T-cell (primary cell): ENCODE measurements at regions not wholly inside any gene's neighbourhood (a gene's known extent, or its start where the extent isn't known, plus 50 kb on each side); places are given as distances from the start of the nearest gene placed in this dataset.

Experiments used
- ATAC-seq, 4 experiments: fragments of 200-7000 bp in 3 of 4; fragments of 150-1000 bp in 1 of 4; cut with Tn5 transposase; replicated peaks in 1 of 4; 1 replicate in 3 of 4; 2 replicates in 1 of 4; pipeline ENCODE4 v1.10.0; 2021; ENCODE audit warnings: moderate library complexity in 3 of 4, mild to moderate bottlenecking in 2 of 4, moderate number of reproducible peaks in 1 of 4
- CTCF ChIA-PET, 2 donors: fragments of 300-600 bp; sonication (Branson Sonifier 250); formaldehyde crosslinking; loops; one replicate each; lab custom pipeline; 2022; ENCODE audit warnings: antibody characterized with exemption in 2 of 2; lab: Charles Lee
- POLR2A ChIA-PET, 2 donors: fragments of 300-600 bp; sonication (Branson Sonifier 250); formaldehyde crosslinking; loops; one replicate each; lab custom pipeline; 2022; ENCODE audit warnings: antibody characterized with exemption in 2 of 2; lab: Charles Lee
- DNase-seq, 35 experiments: peaks; one replicate each; pipeline versions ENCODE4 v3.0.0 to v3.0.0-alpha.2; 2013 to 2023
- H3K27ac ChIP-seq: one replicate; pipeline ENCODE4 v1.5.1; 2013; ENCODE audit warnings: low read length
- H3K27me3 ChIP-seq, 2 experiments: replicated peaks in 1 of 2; 1 replicate in 1 of 2; 2 replicates in 1 of 2; pipeline versions ENCODE4 v1.6.1 to v1.7.0; 2013; ENCODE audit warnings: low read length in 1 of 2, mixed read lengths in 1 of 2; ENCODE audit not compliant: control insufficient read depth in 2 of 2, insufficient read depth in 2 of 2; ENCODE audit errors: extremely low read depth in 1 of 2
- H3K36me3 ChIP-seq, 2 donors: 1 replicate in 1 of 2; 2 replicates in 1 of 2; pipeline versions ENCODE4 v1.6.1 to v1.7.0; 2013; ENCODE audit warnings: low read length in 1 of 2; ENCODE audit not compliant: control insufficient read depth in 2 of 2, insufficient read depth in 1 of 2; ENCODE audit errors: extremely low read depth in 1 of 2
- H3K4me1 ChIP-seq, 2 experiments: 1 replicate in 1 of 2; 2 replicates in 1 of 2; pipeline versions ENCODE4 v1.6.1 to v1.7.0; 2013; ENCODE audit warnings: low read length in 2 of 2, mixed read lengths in 1 of 2; ENCODE audit not compliant: insufficient read depth in 2 of 2, control insufficient read depth in 1 of 2; ENCODE audit errors: extremely low read depth in 1 of 2
- H3K4me3 ChIP-seq, 2 donors: 1 replicate in 1 of 2; 2 replicates in 1 of 2; pipeline versions ENCODE4 v1.5.1 to v1.7.0; 2013; ENCODE audit warnings: mild to moderate bottlenecking in 2 of 2, low read length in 1 of 2, moderate library complexity in 1 of 2; ENCODE audit not compliant: control insufficient read depth in 1 of 2; ENCODE audit errors: extremely low read depth in 1 of 2
- H3K9me3 ChIP-seq: 2 replicates; pipeline ENCODE4 v1.7.0; 2013
- H3K27ac Mint-ChIP-seq, 2 donors: one replicate each; pipeline ENCODE4 v1.8.0; 2020 to 2021; ENCODE audit warnings: mild to moderate bottlenecking in 2 of 2, mixed read lengths in 2 of 2
- H3K27me3 Mint-ChIP-seq, 2 donors: one replicate each; pipeline ENCODE4 v1.8.0; 2021 to 2022; ENCODE audit warnings: mixed read lengths in 2 of 2
- H3K36me3 Mint-ChIP-seq: one replicate; pipeline ENCODE4 v1.8.0; 2021; ENCODE audit warnings: mixed read lengths
- H3K4me1 Mint-ChIP-seq, 3 donors: one replicate each; pipeline ENCODE4 v1.8.0; 2020 to 2022; ENCODE audit warnings: mixed read lengths in 3 of 3, mild to moderate bottlenecking in 1 of 3
- H3K4me3 Mint-ChIP-seq, 3 donors: one replicate each; pipeline ENCODE4 v1.8.0; 2020 to 2022; ENCODE audit warnings: mild to moderate bottlenecking in 3 of 3, mixed read lengths in 3 of 3, moderate library complexity in 3 of 3
- H3K9me3 Mint-ChIP-seq, 3 donors: one replicate each; pipeline ENCODE4 v1.8.0; 2020 to 2022; ENCODE audit warnings: mixed read lengths in 3 of 3
- WGBS: methylation state at CpG from one replicate; pipeline ENCODE4 v1.1.5; 2013; ENCODE audit warnings: missing lambda C conversion rate; ENCODE audit not compliant: insufficient coverage; 5-methylcytosine and 5-hydroxymethylcytosine counted together

DNA sequence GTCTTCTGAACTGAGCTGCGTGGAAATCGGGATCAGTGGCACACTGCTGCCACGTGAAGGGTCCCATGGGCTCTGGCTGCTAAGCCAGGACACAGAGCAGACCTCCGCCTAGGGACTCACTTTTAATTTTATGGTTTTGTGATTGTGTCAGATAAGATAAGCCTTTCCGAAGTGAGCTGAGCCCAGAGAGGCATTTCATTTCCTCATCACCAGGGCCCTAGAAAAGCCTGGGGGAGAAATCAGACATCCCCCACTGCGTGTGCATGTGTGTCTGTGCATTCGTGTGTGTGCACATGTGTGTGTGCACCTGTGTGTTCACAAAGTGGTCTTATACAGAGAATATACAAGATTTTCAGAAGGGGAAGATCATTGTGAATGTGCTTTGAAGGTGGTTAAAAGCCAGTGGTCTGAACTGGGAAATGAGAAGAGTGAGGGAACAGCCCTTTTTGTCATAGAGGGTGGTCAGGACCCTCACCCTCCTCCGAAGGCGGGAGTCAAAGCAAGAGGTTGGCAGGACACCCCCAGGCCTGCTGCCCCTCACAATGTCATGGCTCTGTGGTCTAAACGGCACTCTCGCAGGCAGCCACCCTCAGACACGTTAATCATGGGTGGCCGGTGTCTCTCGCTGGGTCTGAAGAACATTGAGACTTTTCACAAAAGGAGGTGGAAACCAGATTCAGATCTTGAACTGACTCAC, 176.1 kb upstream of the PFKP start:
- no peaks in the 10 kb centered on the region for H3K4me1 Mint-ChIP-seq
- POLR2A ChIA-PET, result no interaction called here
- H3K27me3 ChIP-seq, result peaks cover 0 to 13% of the 10 kb centered on the region in 2 experiments
- H3K4me3 ChIP-seq, result no peak overlapping the region
- no peak overlapping the region for H3K27ac Mint-ChIP-seq
- no peaks in the 10 kb centered on the region for H3K36me3 ChIP-seq
- no peak for DNase-seq
- H3K36me3 Mint-ChIP-seq, result no peaks in the 10 kb centered on the region
- CTCF ChIA-PET, result no interaction called here
- no peak for ATAC-seq
- WGBS, result 53% methylated on average over 10 of the region's 14 CpGs
- peaks cover 3 to 5% of the 10 kb centered on the region in 2 donors for H3K27me3 Mint-ChIP-seq
- H3K9me3 Mint-ChIP-seq, result peaks cover 0 to 6% (median 0%) of the 10 kb centered on the region in 3 donors
- H3K9me3 ChIP-seq, result no peaks in the 10 kb centered on the region
- H3K4me3 Mint-ChIP-seq, result no peak overlapping the region
- H3K4me1 ChIP-seq, result no peaks in the 10 kb centered on the region
- H3K27ac ChIP-seq, result no peak overlapping the region

- POLR2A ChIA-PET, result no interaction called here
- no peak overlapping the region for H3K4me3 ChIP-seq
- ATAC-seq (no peak), DNase-seq (no peak)
- no peak overlapping the region for H3K27ac Mint-ChIP-seq
- H3K36me3 ChIP-seq, result no peaks in the 10 kb centered on the region
- H3K4me1 ChIP-seq, result peaks cover 0 to 2% of the 10 kb centered on the region in 2 experiments
- peaks cover 2 to 3% of the 10 kb centered on the region in 2 donors for H3K27me3 Mint-ChIP-seq
- no peak overlapping the region for H3K27ac ChIP-seq
- H3K27me3 ChIP-seq, result peaks cover 0 to 9% of the 10 kb centered on the region in 2 experiments
- 93% methylated on average over 19 of the region's 23 CpGs for WGBS
- no peaks in the 10 kb centered on the region for H3K9me3 ChIP-seq
- no peaks in the 10 kb centered on the region for H3K4me1 Mint-ChIP-seq
- CTCF ChIA-PET, result no interaction called here
- peaks cover 0 to 6% (median 0%) of the 10 kb centered on the region in 3 donors for H3K9me3 Mint-ChIP-seq
- H3K4me3 Mint-ChIP-seq, result no peak overlapping the region
- no peaks in the 10 kb centered on the region for H3K36me3 Mint-ChIP-seq
Measured at GRCh38 chr10:2890093-2890492, 177.3 kb upstream of the PFKP start.

DNA sequence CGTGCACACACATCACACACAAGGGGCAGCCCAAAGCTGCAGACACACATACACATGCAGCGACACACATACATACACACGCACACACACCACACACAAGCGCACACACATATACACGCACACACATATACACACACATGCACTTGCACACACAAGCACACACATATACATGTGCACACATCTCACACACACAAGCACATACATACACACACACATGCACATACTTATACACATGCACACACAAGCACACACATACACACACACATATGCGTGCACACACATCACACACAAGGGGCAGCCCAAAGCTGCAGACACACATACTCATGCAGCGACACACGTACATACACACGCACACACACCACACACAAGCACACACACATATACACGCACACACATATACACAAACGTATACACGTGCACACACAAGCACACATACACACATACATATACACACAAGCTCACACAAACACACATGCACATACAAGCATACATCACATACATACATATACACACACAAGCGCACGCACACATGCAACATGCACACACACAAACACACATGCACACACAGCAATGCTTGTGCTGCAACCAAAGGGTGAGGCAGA, 178.8 kb upstream of the PFKP start:
- no peaks in the 10 kb centered on the region for H3K36me3 Mint-ChIP-seq
- Histone ChIP-seq H3K36me3 (no peaks in the 10 kb centered on the region), H3K27me3 (peaks cover 0 to 13% of the 10 kb centered on the region in 2 experiments), H3K9me3 (no peaks in the 10 kb centered on the region), H3K4me1 (peaks cover 0 to 2% of the 10 kb centered on the region in 2 experiments), H3K27ac (no peak overlapping the region), H3K4me3 (no peak overlapping the region)
- ATAC-seq (no peak), DNase-seq (no peak)
- ChIA-PET CTCF (no interaction called here), POLR2A (no interaction called here)
- H3K27ac Mint-ChIP-seq, result no peak overlapping the region
- peaks cover 0 to 6% (median 0%) of the 10 kb centered on the region in 3 donors for H3K9me3 Mint-ChIP-seq
- no peaks in the 10 kb centered on the region for H3K4me1 Mint-ChIP-seq
- H3K27me3 Mint-ChIP-seq, result peaks cover 4 to 8% of the 10 kb centered on the region in 2 donors
- 96% methylated on average over 12 of the region's 14 CpGs for WGBS
- H3K4me3 Mint-ChIP-seq, result no peak overlapping the region

- Histone ChIP-seq H3K4me1 (peaks cover 0 to 2% of the 10 kb centered on the region in 2 experiments), H3K4me3 (no peak overlapping the region), H3K27me3 (peaks cover 0 to 10% of the 10 kb centered on the region in 2 experiments), H3K9me3 (no peaks in the 10 kb centered on the region), H3K27ac (no peak overlapping the region), H3K36me3 (no peaks in the 10 kb centered on the region)
- no peak for ATAC-seq
- DNase-seq, result no peak
- WGBS, result 78% methylated on average over 9 of the region's 12 CpGs
- Mint-ChIP-seq H3K9me3 (peaks cover 0 to 6% (median 0%) of the 10 kb centered on the region in 3 donors), H3K4me3 (no peak overlapping the region), H3K4me1 (no peaks in the 10 kb centered on the region), H3K36me3 (no peaks in the 10 kb centered on the region), H3K27ac (no peak overlapping the region), H3K27me3 (peaks cover 4 to 8% of the 10 kb centered on the region in 2 donors)
- ChIA-PET CTCF (no interaction called here), POLR2A (no interaction called here)
Measured at GRCh38 chr10:2887391-2888070, 179.8 kb upstream of the PFKP start.

DNA sequence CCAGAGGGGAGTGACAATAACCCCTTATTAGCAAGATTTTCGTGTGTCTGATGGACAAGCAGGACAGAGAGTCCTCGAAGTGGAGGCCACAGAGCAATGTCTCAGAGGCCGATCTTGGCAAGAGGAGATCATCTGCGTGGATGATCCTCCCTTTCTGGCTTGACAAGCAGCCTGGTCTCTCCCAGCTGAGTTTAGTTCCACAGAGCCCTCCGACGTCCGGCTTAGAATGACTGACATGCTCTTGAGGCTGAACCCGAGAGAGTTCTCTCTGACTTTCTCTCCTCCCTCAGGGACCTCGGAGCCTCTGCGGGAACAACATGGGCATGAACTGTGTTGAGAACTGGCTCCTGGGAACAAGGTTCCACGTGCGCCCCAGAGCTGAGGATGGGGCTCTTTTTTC, 180.7 kb upstream of the PFKP start:
- Histone ChIP-seq H3K4me3 (no peak overlapping the region), H3K36me3 (no peaks in the 10 kb centered on the region), H3K27ac (no peak overlapping the region), H3K27me3 (peaks cover 0 to 10% of the 10 kb centered on the region in 2 experiments), H3K4me1 (peaks cover 0 to 2% of the 10 kb centered on the region in 2 experiments), H3K9me3 (no peaks in the 10 kb centered on the region)
- ATAC-seq (no peak), DNase-seq (no peak)
- Mint-ChIP-seq H3K27ac (no peak overlapping the region), H3K27me3 (peaks cover 6 to 8% of the 10 kb centered on the region in 2 donors), H3K4me1 (no peaks in the 10 kb centered on the region), H3K4me3 (no peak overlapping the region), H3K9me3 (peaks cover 0 to 6% (median 0%) of the 10 kb centered on the region in 3 donors), H3K36me3 (no peaks in the 10 kb centered on the region)
- CTCF ChIA-PET, result no interaction called here
- POLR2A ChIA-PET, result no interaction called here
- 77% methylated on average over 7 of the region's 12 CpGs for WGBS

DNA sequence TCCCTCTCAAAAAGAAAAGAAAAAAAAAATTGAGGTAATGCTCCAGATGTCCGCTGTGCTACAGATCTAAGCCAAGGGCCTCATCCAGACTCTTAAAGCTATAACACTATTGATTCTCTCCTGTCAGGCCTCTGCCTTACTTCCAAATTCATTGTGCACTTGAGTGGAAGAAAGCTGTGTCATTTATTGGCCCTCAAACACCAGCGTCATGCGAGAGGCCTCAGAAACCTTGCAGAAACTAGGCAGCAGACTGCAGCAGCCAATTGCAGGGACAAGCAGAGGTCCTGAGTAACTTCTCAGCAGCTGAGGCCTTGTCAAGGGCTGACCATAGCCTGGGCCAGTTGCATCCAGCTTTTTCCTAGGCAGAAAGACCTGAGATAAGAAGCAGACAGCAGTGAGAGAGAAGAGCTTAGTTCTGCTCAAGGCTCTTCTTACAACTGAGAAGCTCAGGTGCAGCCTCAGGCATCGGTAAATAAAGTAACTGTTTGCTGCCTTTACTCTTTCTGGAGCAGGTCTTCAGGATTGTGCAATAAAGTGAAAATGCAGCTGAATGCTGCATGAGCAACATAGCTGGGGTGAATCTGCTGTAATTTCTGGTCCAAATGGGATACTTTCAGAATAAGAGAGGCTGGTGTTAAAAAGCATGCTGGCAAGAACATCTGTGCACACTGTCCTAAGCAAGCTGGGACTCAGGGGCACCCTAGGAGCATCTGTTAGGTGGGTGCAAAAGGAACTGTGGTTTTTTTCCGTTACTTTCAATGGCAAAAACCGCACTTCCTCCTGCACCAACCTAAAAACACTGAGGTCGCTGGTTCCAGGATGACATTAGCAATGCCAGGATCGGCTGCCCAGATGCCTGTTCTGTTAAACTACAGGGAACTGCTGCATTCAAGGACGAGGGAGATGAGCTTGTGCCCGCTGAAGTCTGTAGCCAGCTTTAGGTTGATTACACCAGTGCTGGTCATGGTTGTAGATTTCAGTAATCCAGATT, 181.8 kb upstream of the PFKP start:
- Mint-ChIP-seq H3K27ac (no peak overlapping the region), H3K4me1 (no peaks in the 10 kb centered on the region), H3K9me3 (peaks cover 0 to 6% (median 0%) of the 10 kb centered on the region in 3 donors), H3K4me3 (no peak overlapping the region), H3K27me3 (peaks cover 8 to 9% of the 10 kb centered on the region in 2 donors), H3K36me3 (no peaks in the 10 kb centered on the region)
- whole genome bisulfite sequencing, result 52% methylated on average over 9 of the region's 10 CpGs
- DNase-seq (no peak), ATAC-seq (no peak)
- H3K27me3 ChIP-seq, result peaks cover 0 to 6% of the 10 kb centered on the region in 2 experiments
- H3K27ac ChIP-seq, result no peak overlapping the region
- no peak overlapping the region for H3K4me3 ChIP-seq
- H3K4me1 ChIP-seq, result peaks cover 0 to 2% of the 10 kb centered on the region in 2 experiments
- POLR2A ChIA-PET, result no interaction called here
- no peaks in the 10 kb centered on the region for H3K9me3 ChIP-seq
- CTCF ChIA-PET, result no interaction called here
- H3K36me3 ChIP-seq, result no peaks in the 10 kb centered on the region
